ENCODE measurements at regions not wholly inside any gene's neighbourhood (a gene's known extent, or its start where the extent isn't known, plus 50 kb on each side); places are given as distances from the start of the nearest gene placed in this dataset.

DNA sequence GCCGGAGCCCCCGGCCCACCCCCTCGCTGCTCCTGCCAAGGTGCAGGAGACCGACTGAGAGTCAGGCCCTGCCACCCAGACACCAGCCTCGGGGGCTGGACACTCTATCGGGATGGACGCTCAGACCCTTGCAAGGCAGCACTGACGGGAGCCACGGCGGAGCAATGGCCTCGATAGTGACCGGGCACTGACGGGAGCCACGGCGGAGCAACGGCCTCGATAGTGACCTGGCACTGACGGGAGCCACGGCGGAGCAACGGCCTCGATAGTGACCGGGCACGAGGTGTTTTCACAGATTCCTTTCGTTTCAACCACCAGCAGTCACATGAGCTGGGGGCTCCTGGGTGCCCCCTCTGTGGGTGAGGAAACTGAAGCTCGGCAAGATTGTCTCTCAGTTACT lies 123.6 kb upstream of the PPP1R26 start:
- no peak overlapping the region for H3K4me3 ChIP-seq (replicated peaks; ENCODE audit: insufficient read depth, low read length)
- no peak for DNase-seq (ENCODE audit: low read depth in 1 of 2, low spot score in 1 of 2)
- H3K27me3 ChIP-seq (ENCODE audit: insufficient read depth, poor library complexity, severe bottlenecking) = no peaks in the 10 kb centered on the region
- no peak for TF ChIP-seq SPI1 (IDR thresholded peaks at IDR 0.05; ENCODE audit: borderline replicate concordance, low read depth)
- TF ChIP-seq, protein P1, sequence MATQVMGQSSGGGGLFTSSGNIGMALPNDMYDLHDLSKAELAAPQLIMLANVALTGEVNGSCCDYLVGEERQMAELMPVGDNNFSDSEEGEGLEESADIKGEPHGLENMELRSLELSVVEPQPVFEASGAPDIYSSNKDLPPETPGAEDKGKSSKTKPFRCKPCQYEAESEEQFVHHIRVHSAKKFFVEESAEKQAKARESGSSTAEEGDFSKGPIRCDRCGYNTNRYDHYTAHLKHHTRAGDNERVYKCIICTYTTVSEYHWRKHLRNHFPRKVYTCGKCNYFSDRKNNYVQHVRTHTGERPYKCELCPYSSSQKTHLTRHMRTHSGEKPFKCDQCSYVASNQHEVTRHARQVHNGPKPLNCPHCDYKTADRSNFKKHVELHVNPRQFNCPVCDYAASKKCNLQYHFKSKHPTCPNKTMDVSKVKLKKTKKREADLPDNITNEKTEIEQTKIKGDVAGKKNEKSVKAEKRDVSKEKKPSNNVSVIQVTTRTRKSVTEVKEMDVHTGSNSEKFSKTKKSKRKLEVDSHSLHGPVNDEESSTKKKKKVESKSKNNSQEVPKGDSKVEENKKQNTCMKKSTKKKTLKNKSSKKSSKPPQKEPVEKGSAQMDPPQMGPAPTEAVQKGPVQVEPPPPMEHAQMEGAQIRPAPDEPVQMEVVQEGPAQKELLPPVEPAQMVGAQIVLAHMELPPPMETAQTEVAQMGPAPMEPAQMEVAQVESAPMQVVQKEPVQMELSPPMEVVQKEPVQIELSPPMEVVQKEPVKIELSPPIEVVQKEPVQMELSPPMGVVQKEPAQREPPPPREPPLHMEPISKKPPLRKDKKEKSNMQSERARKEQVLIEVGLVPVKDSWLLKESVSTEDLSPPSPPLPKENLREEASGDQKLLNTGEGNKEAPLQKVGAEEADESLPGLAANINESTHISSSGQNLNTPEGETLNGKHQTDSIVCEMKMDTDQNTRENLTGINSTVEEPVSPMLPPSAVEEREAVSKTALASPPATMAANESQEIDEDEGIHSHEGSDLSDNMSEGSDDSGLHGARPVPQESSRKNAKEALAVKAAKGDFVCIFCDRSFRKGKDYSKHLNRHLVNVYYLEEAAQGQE (IDR thresholded peaks at IDR 0.05; ENCODE audit: insufficient replicate concordance, low read depth) = no peak
- TF ChIP-seq POLR2AphosphoS5 (IDR thresholded peaks at IDR 0.05; ENCODE audit: low read depth) = no peak
- no peak for TF ChIP-seq GABPA (IDR thresholded peaks at IDR 0.05; ENCODE audit: low read depth)
- TF ChIP-seq, protein P2, sequence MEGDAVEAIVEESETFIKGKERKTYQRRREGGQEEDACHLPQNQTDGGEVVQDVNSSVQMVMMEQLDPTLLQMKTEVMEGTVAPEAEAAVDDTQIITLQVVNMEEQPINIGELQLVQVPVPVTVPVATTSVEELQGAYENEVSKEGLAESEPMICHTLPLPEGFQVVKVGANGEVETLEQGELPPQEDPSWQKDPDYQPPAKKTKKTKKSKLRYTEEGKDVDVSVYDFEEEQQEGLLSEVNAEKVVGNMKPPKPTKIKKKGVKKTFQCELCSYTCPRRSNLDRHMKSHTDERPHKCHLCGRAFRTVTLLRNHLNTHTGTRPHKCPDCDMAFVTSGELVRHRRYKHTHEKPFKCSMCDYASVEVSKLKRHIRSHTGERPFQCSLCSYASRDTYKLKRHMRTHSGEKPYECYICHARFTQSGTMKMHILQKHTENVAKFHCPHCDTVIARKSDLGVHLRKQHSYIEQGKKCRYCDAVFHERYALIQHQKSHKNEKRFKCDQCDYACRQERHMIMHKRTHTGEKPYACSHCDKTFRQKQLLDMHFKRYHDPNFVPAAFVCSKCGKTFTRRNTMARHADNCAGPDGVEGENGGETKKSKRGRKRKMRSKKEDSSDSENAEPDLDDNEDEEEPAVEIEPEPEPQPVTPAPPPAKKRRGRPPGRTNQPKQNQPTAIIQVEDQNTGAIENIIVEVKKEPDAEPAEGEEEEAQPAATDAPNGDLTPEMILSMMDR (IDR thresholded peaks at IDR 0.05; ENCODE audit: insufficient read depth, low read length) = no peak
- H3K27ac ChIP-seq (replicated peaks) = no peak overlapping the region

DNA sequence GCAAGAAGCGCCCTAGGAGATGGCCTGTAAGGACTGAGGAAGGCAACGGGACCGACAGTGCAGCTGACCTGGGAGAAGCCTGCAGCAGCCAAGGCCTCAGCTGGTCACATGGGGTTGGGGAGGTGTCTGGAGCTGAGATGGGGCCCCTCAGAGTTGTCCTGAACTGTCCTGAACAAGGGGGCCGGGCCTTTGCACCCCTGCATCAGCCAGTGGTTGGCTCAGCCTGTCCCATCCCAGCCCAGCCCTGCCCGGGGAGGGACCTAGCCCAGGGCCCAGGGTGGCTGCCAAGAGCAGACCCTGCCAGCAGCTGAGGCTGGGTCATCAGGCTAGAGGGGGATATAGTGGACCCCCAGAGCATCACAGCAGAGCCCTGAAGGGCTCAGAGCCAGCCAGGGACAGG lies 122.8 kb upstream of the PPP1R26 start:
- TF ChIP-seq, protein P2 (IDR thresholded peaks at IDR 0.05; ENCODE audit: insufficient read depth, low read length) = no peak
- TF ChIP-seq GABPA (IDR thresholded peaks at IDR 0.05; ENCODE audit: low read depth) = no peak
- no peak for TF ChIP-seq SPI1 (IDR thresholded peaks at IDR 0.05; ENCODE audit: borderline replicate concordance, low read depth)
- TF ChIP-seq, protein P1 (IDR thresholded peaks at IDR 0.05; ENCODE audit: insufficient replicate concordance, low read depth) = no peak
- no peak for TF ChIP-seq POLR2AphosphoS5 (IDR thresholded peaks at IDR 0.05; ENCODE audit: low read depth)
- H3K4me3 ChIP-seq (replicated peaks; ENCODE audit: insufficient read depth, low read length) = no peak overlapping the region
- DNase-seq (ENCODE audit: low read depth in 1 of 2, low spot score in 1 of 2) = no peak
- no peaks in the 10 kb centered on the region for H3K27me3 ChIP-seq (ENCODE audit: insufficient read depth, poor library complexity, severe bottlenecking)
- H3K27ac ChIP-seq (replicated peaks) = no peak overlapping the region

DNA sequence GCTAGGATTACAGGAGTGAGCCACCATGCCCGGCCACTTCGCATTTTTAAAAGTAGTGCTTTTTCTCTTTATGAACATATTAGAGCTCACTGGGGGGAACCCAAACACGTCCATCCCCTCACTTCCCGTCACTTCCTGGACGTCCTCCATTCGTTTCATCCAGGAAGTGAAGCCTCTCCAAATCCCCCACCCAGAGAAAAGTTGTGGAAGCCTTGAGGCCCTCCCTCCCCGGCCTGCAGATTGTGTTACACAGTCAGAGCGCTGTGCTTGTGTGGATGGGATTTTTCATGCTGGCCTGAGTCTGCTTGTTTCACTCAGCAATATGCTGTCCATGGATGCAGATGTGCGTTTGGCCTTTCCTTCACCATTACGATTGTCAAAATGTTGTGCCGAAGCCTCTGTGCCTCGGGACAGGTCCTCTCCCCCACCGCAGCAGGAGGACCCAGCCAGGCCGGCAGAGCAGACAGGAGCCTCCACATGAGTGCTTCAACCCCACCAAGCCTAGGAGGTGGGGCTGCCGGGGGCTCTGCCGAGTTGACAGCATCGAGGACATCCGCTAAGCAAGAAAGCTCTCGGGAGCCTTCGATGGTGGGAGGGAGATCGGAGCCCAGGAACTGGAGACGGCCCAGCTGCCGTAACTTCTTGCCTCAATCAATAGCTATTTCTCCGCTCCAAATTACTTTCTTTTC lies 121.6 kb upstream of the PPP1R26 start:
- H3K4me3 ChIP-seq (replicated peaks; ENCODE audit: insufficient read depth, low read length) = no peak overlapping the region
- H3K27ac ChIP-seq (replicated peaks) = no peak overlapping the region
- DNase-seq (ENCODE audit: low read depth in 1 of 2, low spot score in 1 of 2) = no peak
- no peaks in the 10 kb centered on the region for H3K27me3 ChIP-seq (ENCODE audit: insufficient read depth, poor library complexity, severe bottlenecking)
- TF ChIP-seq SPI1 (IDR thresholded peaks at IDR 0.05; ENCODE audit: borderline replicate concordance, low read depth) (no peak), POLR2AphosphoS5 (IDR thresholded peaks at IDR 0.05; ENCODE audit: low read depth) (no peak)
- TF ChIP-seq, protein P2 (IDR thresholded peaks at IDR 0.05; ENCODE audit: insufficient read depth, low read length) = no peak

DNA sequence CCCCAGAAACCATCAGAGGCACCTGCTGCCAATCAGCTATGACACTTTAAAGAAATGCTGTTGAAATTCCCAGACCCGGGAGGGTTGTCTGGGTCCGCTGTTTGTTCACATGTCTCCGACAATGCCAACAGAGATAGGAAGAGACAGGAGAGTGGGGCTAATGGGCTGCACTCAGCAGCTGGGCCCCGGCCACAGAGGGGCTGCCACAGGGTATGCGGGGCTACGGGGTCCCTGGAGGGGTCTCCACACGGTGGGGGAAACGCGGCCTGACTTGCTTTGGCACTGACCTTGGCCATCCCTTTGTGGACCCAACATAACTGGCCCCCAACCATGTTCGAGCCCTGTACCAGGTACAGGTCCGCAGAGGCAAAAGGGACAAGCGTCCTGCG lies 121.0 kb upstream of the PPP1R26 start:
- DNase-seq (ENCODE audit: low read depth in 1 of 2, low spot score in 1 of 2) = no peak
- TF ChIP-seq GABPA (IDR thresholded peaks at IDR 0.05; ENCODE audit: low read depth) (no peak), SPI1 (IDR thresholded peaks at IDR 0.05; ENCODE audit: borderline replicate concordance, low read depth) (no peak), POLR2AphosphoS5 (IDR thresholded peaks at IDR 0.05; ENCODE audit: low read depth) (no peak)
- TF ChIP-seq, protein P2 (IDR thresholded peaks at IDR 0.05; ENCODE audit: insufficient read depth, low read length) = no peak
- TF ChIP-seq, protein P1 (IDR thresholded peaks at IDR 0.05; ENCODE audit: insufficient replicate concordance, low read depth) = no peak
- Histone ChIP-seq H3K27ac (replicated peaks) (no peak overlapping the region), H3K27me3 (ENCODE audit: insufficient read depth, poor library complexity, severe bottlenecking) (no peaks in the 10 kb centered on the region), H3K4me3 (replicated peaks; ENCODE audit: insufficient read depth, low read length) (no peak overlapping the region)
